Transverse colon (tissue), 4 donors: ENCODE measurements at regions not wholly inside any gene's neighbourhood (a gene's known extent, or its start where the extent isn't known, plus 50 kb on each side); places are given as distances from the start of the nearest gene placed in this dataset.

Experiments
- DNase-seq: peaks from one replicate; pipeline ENCODE4 v3.0.0-alpha.2; 2019
- H3K27ac ChIP-seq, 4 donors: fragments of 200-600 bp; sonication (generic); 2 replicates each; pipeline ENCODE4 v1.5.1; 2016 to 2018; ENCODE audit warnings: inconsistent platforms in 4 of 4
- H3K27me3 ChIP-seq: fragments of 200-600 bp; sonication (generic); 2 replicates; pipeline ENCODE4 v1.5.1; 2017; ENCODE audit warnings: inconsistent platforms
- H3K36me3 ChIP-seq, 4 donors: fragments of 200-600 bp; sonication (generic); 2 replicates each; pipeline ENCODE4 v1.5.1; 2017 to 2019; ENCODE audit warnings: inconsistent platforms in 4 of 4
- H3K4me1 ChIP-seq, 4 donors: fragments of 200-600 bp; sonication (generic); 2 replicates each; pipeline ENCODE4 v1.5.1; 2017 to 2020; ENCODE audit warnings: inconsistent platforms in 4 of 4
- H3K4me3 ChIP-seq, 4 donors: fragments of 200-600 bp; sonication (generic); 1 replicate in 1 of 4; 2 replicates in 3 of 4; pipeline versions ENCODE4 v1.5.1 to v1.6.1; 2017 to 2019; ENCODE audit warnings: inconsistent platforms in 4 of 4
- H3K9me3 ChIP-seq, 2 donors: fragments of 200-600 bp; sonication (generic); 2 replicates each; pipeline ENCODE4 v1.5.1; 2017 to 2019; ENCODE audit warnings: inconsistent platforms in 2 of 2
- CTCF ChIP-seq, 5 experiments: fragments of 200-600 bp in 3 of 5; fragments of 450-650 bp in 2 of 5; sonication (generic) in 3 of 5; IDR thresholded peaks; 1 replicate in 2 of 5; 2 replicates in 3 of 5; pipeline ENCODE4 v1.5.1; 2016 to 2017; ENCODE audit warnings: antibody characterized with exemption in 5 of 5, inconsistent platforms in 3 of 5, mild to moderate bottlenecking in 2 of 5, moderate library complexity in 1 of 5
- EP300 ChIP-seq: sonication (generic); formaldehyde crosslinking; IDR thresholded peaks from one replicate; pipeline ENCODE4 v1.6.1; 2017; ENCODE audit warnings: antibody characterized with exemption, low read depth
- POLR2A ChIP-seq: fragments of 450-650 bp; IDR thresholded peaks from one replicate; pipeline ENCODE4 v1.6.1; 2016; ENCODE audit warnings: antibody characterized with exemption, mild to moderate bottlenecking, moderate library complexity
- POLR2AphosphoS5 ChIP-seq, 3 donors: sonication (generic); formaldehyde crosslinking; IDR thresholded peaks; one replicate each; pipeline ENCODE4 v1.6.1; 2016; ENCODE audit warnings: antibody characterized with exemption in 3 of 3
- WGBS, 2 donors: methylation state at CpG; one replicate each; pipeline ENCODE4 v1.1.5; 2018; ENCODE audit warnings: low coverage in 1 of 2; 5-methylcytosine and 5-hydroxymethylcytosine counted together
- in situ Hi-C, 4 donors: fragments of 200-750 bp; cut with MboI; loops; one replicate each; pipeline versions ENCODE4 v1.15.0 to v1.15.1; 2017; ENCODE audit warnings: low sequenced_read_pairs in 3 of 4, low pct_ligation_motif_present in 1 of 4, low pct_unique_long_range_greater_than_20kb in 1 of 4
- intact Hi-C: fragments of 100-400 bp; cut with DNase I; formaldehyde crosslinking; loops from one replicate; pipeline ENCODE4 v1.15.1; 2023; ENCODE audit warnings: low total_unique reads

- no peak for TF ChIP-seq EP300
- no peak for TF ChIP-seq POLR2AphosphoS5 (IDR thresholded peaks at IDR 0.05)
- TF ChIP-seq POLR2A: no peak
- TF ChIP-seq CTCF (IDR thresholded peaks at IDR 0.05): no peak
- Histone ChIP-seq H3K36me3 (no peaks in the 10 kb centered on the region), H3K9me3 (no peaks in the 10 kb centered on the region), H3K4me1 (no peaks in the 10 kb centered on the region), H3K4me3 (no peak overlapping the region), H3K27ac (no peak overlapping the region), H3K27me3 (no peaks in the 10 kb centered on the region)
- DNase-seq: no peak
- in situ Hi-C loops: no loop called here
- 81 to 100% methylated on average over 3 to 6 of the region's 6 CpGs for WGBS, 2 donors
- intact Hi-C loops: no loop called here
These were observed 387.7 kb upstream of the CLINT1 start for GRCh38 chr5:158246661-158247060.

- Histone ChIP-seq H3K36me3 (no peaks in the 10 kb centered on the region), H3K27ac (no peak overlapping the region), H3K4me3 (no peak overlapping the region), H3K4me1 (no peaks in the 10 kb centered on the region), H3K9me3 (no peaks in the 10 kb centered on the region), H3K27me3 (no peaks in the 10 kb centered on the region)
- no peak for TF ChIP-seq EP300
- TF ChIP-seq CTCF (IDR thresholded peaks at IDR 0.05): no peak
- TF ChIP-seq POLR2A: no peak
- no peak for TF ChIP-seq POLR2AphosphoS5 (IDR thresholded peaks at IDR 0.05)
- in situ Hi-C loops (no loop called here), intact Hi-C loops (no loop called here)
- no peak for DNase-seq
These were observed 386.6 kb upstream of the CLINT1 start for GRCh38 chr5:158245513-158245912.

GRCh38 chr5:158244882-158245281 lies 385.9 kb upstream of the CLINT1 start:
- 70 to 71% methylated on average over 3 of the region's 3 CpGs for WGBS, 2 donors
- intact Hi-C loops (no loop called here), in situ Hi-C loops (no loop called here)
- no peaks in the 10 kb centered on the region for H3K27me3 ChIP-seq
- no peaks in the 10 kb centered on the region for H3K36me3 ChIP-seq
- H3K4me1 ChIP-seq: no peaks in the 10 kb centered on the region
- H3K4me3 ChIP-seq: no peak overlapping the region
- no peak overlapping the region for H3K27ac ChIP-seq
- DNase-seq: no peak
- no peak for TF ChIP-seq EP300
- no peak for TF ChIP-seq POLR2AphosphoS5 (IDR thresholded peaks at IDR 0.05)
- TF ChIP-seq CTCF (IDR thresholded peaks at IDR 0.05): no peak
- TF ChIP-seq POLR2A: no peak
- H3K9me3 ChIP-seq: no peaks in the 10 kb centered on the region

GRCh38 chr5:158236511-158237335 lies 377.8 kb upstream of the CLINT1 start:
- no peaks in the 10 kb centered on the region for H3K4me1 ChIP-seq
- in situ Hi-C loops (no loop called here), intact Hi-C loops (no loop called here)
- DNase-seq: no peak
- no peaks in the 10 kb centered on the region for H3K27me3 ChIP-seq
- H3K27ac ChIP-seq: no peak overlapping the region
- no peaks in the 10 kb centered on the region for H3K9me3 ChIP-seq
- 60 to 69% methylated on average over 1 to 3 of the region's 3 CpGs for WGBS, 2 donors
- no peaks in the 10 kb centered on the region for H3K36me3 ChIP-seq
- TF ChIP-seq CTCF (IDR thresholded peaks at IDR 0.05): no peak
- TF ChIP-seq POLR2A: no peak
- no peak for TF ChIP-seq POLR2AphosphoS5 (IDR thresholded peaks at IDR 0.05)
- TF ChIP-seq EP300: no peak
- H3K4me3 ChIP-seq: no peak overlapping the region
